HG03045 (cell line): ENCODE measurements at regions not wholly inside any gene's neighbourhood (a gene's known extent, or its start where the extent isn't known, plus 50 kb on each side); places are given as distances from the start of the nearest gene placed in this dataset.
"Not testable (repeated sequence)": the region's sequence is repeated elsewhere in the genome, so short reads cannot be mapped to it uniquely, and the experiment has no call there.

Experiments
- ATAC-seq: cut with Tn5 transposase; IDR thresholded peaks from one replicate; pipeline ENCODE4 v1.9.1; 2021; ENCODE audit warnings: mild to moderate bottlenecking, moderate library complexity; ENCODE audit not compliant: unreplicated experiment

DNA sequence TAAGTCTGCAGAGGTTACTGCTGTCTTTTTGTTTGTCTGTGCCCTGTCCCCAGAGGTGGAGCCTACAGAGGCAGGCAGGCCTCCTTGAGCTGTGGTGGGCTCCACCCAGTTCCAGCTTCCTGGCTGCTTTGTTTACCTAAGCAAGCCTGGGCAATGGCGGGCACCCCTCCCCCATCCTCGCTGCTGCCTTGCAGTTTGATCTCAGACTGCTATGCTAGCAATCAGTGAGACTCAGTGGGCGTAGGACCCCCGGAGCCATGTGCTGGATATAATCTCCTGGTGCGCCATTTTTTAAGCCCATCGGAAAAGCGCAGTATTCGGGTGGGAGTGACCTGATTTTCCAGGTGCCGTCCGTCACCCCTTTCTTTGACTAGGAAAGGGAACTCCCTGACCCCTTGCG, 1363.1 kb downstream of the HACE1 start:
- ATAC-seq: not testable (repeated sequence)

DNA sequence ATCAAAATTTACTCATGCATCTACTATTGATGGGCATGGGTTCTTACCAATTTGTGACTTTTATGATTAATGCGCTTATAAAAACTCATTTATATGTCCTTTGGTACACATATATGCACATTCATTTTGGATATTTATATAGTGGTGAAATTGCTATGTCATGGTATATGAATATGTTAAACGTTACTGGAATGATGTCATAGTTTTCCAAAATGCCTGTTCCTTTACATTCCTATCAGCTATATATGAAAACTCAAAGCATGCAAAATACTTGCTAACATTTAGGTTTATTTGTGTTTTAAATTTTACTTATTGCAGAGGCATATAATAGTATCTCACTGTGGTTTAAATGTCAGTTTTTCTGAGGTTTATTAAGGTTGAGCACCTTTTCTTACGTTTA, 1403.1 kb downstream of the HACE1 start:
- ATAC-seq: no peak

DNA sequence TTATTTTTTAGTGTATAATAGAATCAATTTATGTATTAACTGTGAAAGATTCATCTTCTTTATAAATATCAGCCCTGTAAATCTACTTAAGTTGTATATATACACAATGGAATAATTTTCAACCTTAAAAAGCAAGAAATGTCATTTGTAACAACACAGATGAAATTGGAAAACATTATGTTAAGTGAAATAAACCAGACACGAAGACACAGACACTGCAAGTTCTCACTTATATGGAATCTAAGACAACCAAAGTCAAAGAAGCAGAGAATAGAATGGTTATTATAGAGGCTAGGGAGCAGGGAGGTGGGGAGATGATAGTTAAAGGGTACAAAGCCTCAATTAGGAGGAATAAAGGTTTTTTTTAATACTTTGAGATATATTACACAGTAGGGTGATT, 1404.4 kb downstream of the HACE1 start:
- ATAC-seq: no peak

DNA sequence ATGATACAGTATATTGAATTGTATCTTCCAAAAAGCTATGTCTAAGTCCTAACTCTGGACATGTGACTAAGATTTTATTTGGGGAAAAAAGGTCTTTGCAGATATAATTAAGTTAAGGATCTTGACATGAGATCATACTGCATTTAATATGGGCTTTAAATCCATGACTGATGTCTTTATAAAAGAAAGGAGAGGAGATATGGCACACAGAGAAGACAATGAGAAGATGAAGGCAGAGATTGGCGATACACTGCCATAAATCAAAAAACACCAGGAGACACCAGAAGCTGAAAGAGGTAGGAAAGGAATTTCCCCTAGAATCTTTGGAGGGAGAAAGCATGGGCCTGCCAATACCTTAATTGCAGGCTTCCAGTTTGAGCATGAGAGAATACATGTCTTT, 1450.2 kb downstream of the HACE1 start:
- ATAC-seq: no peak

DNA sequence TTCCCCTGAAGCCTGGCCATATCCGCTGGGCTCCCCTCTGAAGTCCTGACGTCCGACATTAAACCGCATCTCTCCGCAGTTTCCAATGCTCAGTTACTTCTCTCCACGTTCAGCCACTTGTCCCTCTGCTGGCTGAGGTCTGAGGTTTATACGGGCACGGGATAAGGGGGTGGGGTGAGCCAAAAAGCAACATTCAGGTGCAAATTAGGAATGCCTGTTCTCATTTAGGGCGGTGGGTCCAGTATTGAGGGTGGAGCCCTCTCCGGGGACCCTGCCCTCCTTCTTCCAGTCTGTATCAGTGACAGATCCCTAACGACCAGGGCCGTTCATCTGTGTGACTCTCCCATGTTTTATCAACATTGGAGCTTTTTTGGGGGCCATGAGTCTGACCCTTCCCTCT, 1454.4 kb downstream of the HACE1 start:
- no peak for ATAC-seq

DNA sequence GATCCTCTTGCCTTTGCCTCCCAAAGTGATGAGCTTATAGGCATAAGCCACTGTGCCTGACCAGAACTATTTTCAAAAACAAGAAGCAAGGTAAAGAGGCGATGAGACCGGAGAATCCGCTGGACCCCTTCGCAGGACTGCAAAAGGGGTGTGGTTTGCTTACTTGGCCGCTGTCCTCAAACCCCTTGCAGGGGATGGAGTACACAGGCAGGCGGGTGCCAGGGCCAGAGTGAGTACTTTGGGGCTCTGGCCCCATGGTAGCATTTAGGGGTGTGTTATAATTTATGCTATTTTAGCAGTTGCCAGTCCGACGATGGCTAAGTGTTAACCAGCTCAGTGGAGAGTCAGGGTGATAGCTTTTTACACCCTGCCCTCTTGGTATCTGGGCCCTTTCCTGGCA, 1454.9 kb downstream of the HACE1 start:
- ATAC-seq: no peak

DNA sequence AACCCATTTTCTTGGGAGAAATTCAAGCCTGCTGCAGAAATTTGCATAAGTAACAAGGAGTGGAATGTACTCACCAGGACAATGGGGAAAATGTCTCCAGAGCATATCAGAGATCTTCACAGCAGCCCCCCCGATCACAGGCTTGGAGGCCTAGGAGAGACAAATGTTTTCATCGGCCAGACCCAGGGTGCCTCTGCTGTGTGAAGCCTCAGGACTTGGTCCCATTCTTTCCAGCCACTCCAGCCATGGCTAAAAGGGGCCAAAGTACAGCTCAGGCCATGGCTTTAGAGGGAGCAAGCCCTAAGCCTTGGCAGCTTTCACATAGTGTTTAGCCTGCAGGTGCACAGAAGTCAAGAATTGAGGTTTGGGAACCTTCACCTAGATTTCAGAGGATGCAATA, 1463.0 kb downstream of the HACE1 start:
- no peak for ATAC-seq

DNA sequence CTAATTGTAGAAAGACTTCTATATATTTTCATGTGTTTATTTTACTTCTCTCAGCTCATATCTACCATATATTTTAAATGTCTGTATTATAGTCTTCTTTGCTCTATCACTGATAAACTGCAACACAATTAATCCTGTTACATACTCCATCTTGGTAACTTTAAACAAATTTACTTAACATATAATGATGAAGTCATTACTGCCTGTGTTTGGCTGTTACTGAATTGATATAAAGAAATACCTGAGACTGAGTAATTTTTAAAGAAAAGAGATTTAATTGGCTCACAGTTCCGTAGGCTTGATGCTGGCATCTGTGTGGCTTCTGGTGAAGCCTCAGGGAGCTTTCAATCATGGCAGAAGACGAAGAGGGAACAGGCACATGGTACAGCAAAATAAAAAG, 1480.4 kb downstream of the HACE1 start:
- no peak for ATAC-seq

DNA sequence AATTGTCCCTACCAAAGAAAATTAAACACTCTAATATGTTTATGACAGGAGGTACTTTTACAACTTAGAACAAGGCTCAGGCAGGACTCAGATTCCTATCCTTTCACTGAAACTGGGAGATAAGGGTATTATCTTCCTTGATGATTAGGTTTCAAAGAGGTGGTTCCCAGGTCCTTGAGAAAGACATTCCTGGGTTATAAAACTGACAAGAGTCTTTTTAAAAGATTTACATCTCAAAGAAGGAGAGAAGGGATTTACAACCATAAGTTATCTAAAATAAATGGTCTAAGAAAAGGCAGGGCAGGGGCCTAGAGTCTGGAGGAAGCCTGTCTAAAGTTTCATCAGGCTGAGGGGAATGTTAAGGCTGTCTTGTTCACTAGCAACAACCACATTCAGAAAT, 1492.5 kb downstream of the HACE1 start:
- no peak for ATAC-seq

DNA sequence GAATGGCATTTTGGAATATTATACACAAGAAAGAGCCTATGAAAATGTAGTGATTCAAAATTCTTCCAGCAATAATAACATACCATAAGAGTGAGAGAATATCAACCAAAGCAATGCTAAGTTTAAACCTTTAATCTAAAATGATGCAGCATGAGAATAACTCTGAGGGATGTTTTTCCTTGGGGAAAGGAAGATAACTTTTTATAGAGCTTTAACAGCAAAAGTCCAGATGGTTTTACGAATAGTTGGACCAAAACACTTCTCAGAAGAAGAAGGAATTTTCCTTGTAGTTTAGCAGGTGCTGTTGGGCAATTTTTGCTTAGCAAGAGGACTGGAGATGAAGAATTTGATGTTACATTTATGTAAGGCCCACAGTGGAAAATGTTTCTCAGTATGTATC, 1503.2 kb downstream of the HACE1 start:
- no peak for ATAC-seq

DNA sequence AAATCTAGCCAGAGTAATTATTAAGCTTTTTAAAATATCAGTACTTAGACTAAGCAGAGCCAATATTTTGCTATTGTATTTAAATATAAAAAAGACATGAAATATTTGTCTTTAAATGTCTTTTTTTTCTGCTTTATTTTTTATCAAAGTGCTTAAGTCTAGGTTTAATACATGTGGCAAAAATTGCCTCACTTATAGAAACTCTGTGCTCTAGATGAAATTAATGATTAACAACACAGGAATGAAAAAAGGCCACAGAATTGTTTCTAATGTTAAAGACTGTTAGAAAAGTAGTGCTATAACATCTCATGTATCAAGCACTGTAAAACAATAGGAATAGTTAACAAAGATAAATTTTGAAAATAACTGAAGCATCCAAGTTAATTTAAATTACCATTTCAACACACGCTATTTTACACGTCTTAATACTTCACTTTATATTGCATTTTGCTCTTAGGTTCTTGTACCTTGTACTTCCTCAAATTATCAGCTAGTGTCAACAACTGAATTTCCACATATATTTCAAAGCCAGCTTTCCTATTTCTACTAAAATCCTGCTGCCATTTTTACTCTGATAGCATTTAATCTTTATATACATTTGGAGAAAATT, 1515.1 kb downstream of the HACE1 start:
- no peak for ATAC-seq

DNA sequence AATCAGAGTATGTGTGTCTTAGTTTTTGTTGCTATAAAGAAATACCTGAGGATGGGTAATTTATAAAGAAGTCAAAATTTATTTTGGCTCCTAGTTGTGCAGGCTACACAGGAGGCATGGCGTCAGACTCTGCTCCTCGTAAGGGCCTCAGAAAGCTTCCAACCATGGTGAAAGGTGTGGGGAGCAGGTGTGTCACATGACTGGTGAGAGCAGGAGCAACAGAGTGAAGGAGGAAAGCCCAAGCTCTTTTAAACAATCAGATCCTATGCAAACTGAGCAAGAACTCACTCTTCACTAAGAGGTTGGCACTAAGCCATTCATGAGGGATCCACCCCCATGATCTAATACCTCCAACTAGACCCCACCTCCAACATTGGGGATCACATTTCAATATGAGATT, 1524.3 kb downstream of the HACE1 start:
- ATAC-seq: no peak

DNA sequence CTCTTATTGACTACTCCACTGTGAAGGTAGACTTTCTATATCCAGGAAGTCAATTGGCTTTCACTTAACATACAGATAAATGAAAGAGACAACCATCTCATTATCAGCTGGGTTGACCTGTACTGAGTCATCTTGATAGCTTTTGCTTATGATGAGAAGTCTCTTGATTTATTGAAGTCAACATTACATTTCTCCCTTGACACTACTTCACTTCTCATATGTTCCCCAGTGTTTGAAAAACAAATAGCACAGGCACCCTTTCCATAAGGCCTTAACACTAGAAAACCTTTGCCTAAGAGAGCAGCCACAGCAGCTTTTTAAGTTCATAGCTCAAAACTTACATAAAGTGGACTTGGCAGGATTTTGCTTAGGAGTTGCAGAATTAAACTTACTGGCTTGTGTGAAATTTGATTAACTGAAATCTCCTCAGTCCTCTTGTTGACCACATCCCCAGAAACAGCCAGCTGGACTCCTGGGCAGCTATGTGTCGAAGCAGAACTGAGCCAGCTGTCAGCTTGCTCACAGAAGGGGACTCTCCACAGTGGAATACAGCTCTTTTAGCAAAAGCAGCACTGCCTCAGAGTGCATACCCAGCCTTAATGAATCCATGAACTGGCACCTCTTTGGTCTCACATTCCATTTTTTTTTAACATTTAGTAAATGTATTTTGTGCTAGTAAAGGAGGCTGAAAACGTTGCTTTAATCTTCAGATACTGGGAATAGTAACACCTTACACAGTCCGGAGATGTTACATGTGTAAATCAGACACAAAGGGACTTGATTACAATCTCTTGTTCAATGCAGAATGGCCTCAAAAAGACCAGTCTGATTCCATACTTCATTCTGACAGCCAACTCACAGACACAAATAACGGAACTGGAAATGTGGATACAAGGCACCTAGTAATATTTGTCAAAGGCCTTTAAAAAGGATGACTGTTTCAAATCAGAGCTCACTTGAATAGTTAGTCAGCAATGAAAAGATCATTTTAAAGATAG, 1532.7 kb downstream of the HACE1 start:
- ATAC-seq: no peak

DNA sequence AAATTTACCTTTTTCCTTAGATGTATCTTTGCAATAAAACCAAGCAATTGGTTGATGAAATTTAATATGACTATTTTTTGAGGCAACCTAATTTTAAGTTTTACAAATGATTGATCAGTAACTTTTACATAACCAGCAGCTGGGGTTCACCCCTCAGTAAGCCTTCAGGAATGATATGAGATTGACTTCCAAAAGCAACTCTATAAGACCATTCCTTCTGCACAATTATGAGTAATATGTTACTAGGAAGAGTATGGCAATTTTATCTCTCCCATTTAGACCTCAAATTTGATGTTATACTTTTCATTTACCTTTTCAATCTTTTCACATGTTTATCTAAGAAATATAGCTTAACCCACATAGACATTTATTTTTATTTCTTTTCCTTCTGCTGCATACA, 1546.3 kb downstream of the HACE1 start:
- no peak for ATAC-seq

DNA sequence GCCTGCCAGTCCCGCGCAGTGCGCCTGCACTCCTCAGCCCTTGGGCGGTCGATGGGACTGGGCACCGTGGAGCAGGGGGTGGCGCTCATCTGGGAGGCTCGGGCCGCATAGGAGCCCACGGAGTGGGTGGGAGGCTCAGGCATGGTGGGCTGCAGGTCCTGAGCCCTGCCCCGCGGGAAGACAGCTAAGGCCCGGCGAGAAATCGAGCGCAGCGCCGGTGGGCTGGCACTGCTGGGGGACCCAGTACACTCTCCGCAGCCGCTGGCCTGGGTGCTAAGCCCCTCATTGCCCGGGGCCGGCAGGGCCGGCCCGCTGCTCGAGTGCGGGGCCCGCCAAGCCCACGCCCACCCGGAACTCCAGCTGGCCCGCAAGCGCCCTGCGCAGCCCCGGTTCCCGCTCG, 1565.3 kb downstream of the HACE1 start:
- not testable (repeated sequence) for ATAC-seq

DNA sequence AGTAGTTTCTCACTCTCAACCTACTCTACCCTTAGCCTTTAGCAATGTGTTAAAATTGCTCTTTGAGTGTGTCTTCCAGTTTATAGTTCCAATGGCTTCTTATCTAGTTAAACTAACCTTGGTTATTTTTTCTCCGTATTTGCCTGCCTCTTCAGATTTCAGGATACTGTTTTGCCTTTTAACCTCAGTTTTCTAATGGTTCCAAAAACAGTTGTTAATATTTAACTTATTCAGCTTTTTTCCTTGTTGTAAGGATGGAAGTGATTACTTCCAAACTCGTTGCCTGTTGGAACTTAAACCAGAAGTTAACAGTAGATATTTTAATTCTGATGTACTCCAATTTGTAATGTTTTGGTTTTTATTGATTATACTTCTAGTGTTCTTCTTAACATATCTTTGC, 1574.9 kb downstream of the HACE1 start:
- no peak for ATAC-seq

DNA sequence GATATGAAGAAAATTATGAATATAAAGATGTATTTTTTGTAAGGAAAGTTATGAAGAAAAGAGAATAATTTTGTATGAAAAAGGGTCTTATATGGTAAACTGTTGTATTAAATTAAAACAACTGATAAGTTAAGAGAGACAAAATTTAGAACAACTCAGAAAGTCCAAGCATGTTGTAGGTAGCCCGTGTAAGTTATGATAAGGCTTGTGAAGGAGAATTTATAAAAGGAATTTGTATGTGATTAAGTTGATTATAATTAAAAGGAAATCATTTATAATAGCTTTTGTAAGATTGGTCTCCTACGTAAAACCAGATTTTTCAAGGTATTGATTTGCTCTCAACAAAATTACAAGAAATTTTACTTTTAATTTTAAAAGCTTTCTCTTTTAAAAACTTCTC, 1579.3 kb downstream of the HACE1 start:
- ATAC-seq: no peak

DNA sequence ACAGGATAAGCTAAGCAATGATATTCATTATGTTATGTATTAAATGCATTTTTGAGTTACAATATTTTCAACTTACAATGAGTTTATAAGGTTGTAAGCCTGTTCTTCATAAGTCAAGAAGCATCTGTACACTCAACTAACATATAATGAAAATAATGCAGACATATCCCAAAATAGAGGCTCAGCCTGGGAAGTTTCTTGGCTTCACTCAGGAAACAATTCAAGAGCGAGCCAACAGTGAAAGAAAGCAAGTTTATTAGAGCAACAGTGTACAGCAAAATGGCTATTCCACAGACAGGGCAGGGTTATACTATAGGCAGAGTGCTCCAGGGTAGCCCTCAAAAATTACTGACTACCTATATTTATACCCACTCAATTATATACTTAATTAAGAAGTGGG, 1581.8 kb downstream of the HACE1 start:
- no peak for ATAC-seq

DNA sequence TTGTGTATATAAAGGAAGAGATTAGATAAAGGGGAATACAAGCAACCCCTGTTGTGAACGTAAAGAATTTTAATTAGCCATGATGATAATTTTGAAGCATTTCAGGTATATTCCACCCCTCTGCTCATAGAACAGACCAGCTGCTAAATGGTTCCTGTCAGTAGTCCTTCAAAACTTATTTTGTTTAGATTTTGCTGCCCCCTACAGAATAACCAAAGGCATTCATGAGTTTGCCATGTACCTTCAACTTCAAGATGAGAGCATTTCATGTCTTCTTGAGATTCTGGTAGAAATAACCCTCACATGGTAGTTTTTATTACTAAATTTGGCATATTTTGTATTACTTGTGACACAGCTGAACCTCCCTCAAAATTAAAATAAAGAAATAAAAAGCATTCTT, 1586.7 kb downstream of the HACE1 start:
- ATAC-seq: no peak

DNA sequence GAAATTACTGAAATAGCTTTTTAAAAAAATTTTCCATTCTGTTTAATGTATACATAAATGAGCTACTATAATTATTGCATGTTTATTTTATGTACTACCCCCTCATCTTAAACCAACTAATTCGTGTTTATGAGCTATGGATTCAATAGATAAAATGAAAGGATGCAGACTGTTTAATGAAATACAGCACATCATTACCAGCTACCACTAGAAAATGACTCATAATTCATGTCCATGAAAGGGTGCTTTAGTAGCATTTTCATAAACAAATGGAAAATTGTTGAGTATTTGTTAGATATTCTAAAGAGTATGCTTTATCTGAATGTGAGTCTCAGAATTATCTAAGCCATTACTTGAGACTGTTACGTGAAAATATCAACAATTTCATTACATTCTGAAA, 1590.1 kb downstream of the HACE1 start:
- no peak for ATAC-seq

DNA sequence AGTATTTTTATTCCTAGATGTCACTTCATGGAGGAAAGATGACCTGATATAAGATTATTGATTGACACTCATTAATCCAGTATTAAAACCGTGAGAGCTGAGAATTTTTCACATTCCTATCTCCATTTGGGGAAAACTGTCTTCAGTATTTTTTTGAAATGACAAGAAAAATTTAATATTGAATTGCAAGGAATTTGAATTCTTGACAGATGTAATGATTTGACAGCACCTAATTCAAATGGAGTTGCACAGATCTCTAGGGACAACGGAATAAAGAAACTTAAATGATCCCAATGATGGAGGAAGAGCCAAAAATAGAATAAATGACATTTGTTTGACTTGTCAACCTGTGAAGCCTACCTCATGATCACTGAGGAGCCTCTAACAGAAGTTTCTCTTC, 1591.4 kb downstream of the HACE1 start:
- no peak for ATAC-seq

DNA sequence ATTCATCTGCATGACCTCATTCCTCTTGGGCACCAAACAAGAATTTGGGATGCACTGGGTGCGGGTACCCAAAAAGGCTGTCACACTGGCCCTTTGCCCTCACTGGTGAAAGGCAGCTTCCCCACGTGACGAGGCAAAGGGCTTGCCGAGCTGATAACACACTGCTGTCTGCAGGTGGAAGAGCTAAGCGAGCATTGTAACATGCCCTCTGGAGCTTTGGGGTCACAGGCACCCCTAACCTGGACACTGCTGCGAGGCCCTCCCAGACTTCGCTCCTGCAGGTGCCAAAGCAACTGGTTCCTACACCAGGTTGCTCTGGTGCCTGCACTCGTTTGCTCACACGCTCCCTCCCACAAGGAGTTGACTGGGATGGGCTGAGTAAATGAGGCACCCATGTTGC, 1595.7 kb downstream of the HACE1 start:
- no peak for ATAC-seq
